ENCODE measurements at regions not wholly inside any gene's neighbourhood (a gene's known extent, or its start where the extent isn't known, plus 50 kb on each side); places are given as distances from the start of the nearest gene placed in this dataset.

DNA sequence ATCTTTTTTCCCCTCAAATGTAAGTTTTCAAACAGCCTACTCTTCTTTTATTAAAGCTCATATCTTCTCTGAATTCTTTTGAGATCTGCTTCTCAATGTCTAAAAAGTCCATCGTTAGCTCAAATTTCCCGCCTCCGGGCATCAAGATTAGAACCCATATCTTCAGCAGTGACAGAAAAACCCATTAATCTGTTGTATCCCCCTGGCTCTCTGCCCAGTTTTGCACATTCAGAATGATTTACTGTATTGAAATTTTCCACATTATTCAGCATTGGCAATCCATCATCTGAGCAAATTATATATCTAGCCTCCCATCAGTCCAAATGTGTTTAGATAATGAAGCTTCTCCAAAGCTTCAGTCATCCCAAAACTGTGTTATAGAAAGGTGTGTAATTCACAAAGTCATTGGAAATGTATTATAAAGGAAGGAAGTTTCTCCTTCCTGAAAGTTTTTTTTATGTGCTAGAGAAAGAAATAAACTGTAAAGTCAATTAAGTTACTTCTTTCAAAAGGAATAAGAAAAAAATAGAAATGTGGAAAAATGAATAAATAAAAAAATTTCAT lies 849.9 kb downstream of the MAT2B start:
- H3K9me1 ChIP-seq (ENCODE audit: control insufficient read depth, extremely low read depth, insufficient read depth, low read length), result no peaks in the 10 kb centered on the region

DNA sequence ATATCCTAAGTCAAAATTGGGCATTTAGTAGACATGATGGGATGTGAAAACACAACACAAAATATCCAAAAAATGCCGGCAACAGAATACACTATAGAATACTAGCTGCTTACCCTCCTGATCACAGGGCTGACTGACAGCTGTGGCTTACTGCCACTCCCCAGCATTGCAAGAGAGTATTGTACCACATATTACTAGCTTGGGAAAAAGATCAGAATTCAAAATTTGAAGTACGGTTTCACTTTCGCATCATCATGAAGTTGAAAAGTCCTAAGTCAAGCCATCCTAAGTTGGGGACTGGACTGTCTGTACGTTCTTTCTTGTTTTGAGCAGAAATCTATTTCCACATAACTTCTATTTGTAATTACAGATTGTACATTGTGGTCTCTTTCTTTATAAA lies 851.4 kb downstream of the MAT2B start:
- Histone ChIP-seq H3K9me1 (ENCODE audit: control insufficient read depth, extremely low read depth, insufficient read depth, low read length) (no peaks in the 10 kb centered on the region), H4K20me1 (ENCODE audit: control insufficient read depth, extremely low read depth, insufficient read depth, low read length) (no peaks in the 10 kb centered on the region), H3K4me3 (ENCODE audit: control insufficient read depth in 2 of 3, extremely low read depth in 1 of 3, insufficient read depth in 2 of 3, low read depth in 1 of 3, low read length in 3 of 3) (no peak overlapping the region), H3K9ac (ENCODE audit: control insufficient read depth, extremely low read depth, insufficient read depth, low read length) (no peak overlapping the region), H3K79me2 (ENCODE audit: control insufficient read depth, insufficient read depth, low read length) (no peaks in the 10 kb centered on the region), H2AFZ (ENCODE audit: control insufficient read depth, low read length) (no peak overlapping the region), H3K27me3 (ENCODE audit: control insufficient read depth, extremely low read depth, insufficient read depth, low read length) (no peaks in the 10 kb centered on the region), H3K36me3 (ENCODE audit: control insufficient read depth in 2 of 2, extremely low read depth in 1 of 2, insufficient read depth in 2 of 2, low read length in 2 of 2) (no peaks in the 10 kb centered on the region), H3K27ac (ENCODE audit: control insufficient read depth, insufficient read depth, low read length) (no peak overlapping the region), H3K9me3 (ENCODE audit: control insufficient read depth, low read depth, low read length) (no peaks in the 10 kb centered on the region), H3K4me2 (ENCODE audit: control insufficient read depth, extremely low read depth, insufficient read depth, low read depth, low read length) (no peak overlapping the region), H3K4me1 (ENCODE audit: control insufficient read depth, extremely low read depth, insufficient read depth, low read length) (no peaks in the 10 kb centered on the region)
- dilution Hi-C loops (cut with MboI; ENCODE audit: extremely low pct_ligation_motif_present, low sequenced_read_pairs), result no loop called here
- FAIRE-seq (no peak), DNase-seq (ENCODE audit: low read depth, low spot score) (no peak)
- TF ChIP-seq, protein P1, sequence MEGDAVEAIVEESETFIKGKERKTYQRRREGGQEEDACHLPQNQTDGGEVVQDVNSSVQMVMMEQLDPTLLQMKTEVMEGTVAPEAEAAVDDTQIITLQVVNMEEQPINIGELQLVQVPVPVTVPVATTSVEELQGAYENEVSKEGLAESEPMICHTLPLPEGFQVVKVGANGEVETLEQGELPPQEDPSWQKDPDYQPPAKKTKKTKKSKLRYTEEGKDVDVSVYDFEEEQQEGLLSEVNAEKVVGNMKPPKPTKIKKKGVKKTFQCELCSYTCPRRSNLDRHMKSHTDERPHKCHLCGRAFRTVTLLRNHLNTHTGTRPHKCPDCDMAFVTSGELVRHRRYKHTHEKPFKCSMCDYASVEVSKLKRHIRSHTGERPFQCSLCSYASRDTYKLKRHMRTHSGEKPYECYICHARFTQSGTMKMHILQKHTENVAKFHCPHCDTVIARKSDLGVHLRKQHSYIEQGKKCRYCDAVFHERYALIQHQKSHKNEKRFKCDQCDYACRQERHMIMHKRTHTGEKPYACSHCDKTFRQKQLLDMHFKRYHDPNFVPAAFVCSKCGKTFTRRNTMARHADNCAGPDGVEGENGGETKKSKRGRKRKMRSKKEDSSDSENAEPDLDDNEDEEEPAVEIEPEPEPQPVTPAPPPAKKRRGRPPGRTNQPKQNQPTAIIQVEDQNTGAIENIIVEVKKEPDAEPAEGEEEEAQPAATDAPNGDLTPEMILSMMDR (optimal IDR thresholded peaks at IDR 0.05 in 1 of 3, IDR thresholded peaks at IDR 0.05 in 1 of 3, conservative IDR thresholded peaks at IDR 0.05 in 1 of 3; ENCODE audit: extremely low read depth in 1 of 3, insufficient read depth in 2 of 3, low read length in 3 of 3), result no peak
- TF ChIP-seq EZH2 (IDR thresholded peaks at IDR 0.05; ENCODE audit: low read length), result no peak

More for the DNA sequence above, 849.9 kb downstream of the MAT2B start:
- H4K20me1 ChIP-seq (ENCODE audit: control insufficient read depth, extremely low read depth, insufficient read depth, low read length), result no peaks in the 10 kb centered on the region
- no peaks in the 10 kb centered on the region for H3K36me3 ChIP-seq (ENCODE audit: control insufficient read depth in 2 of 2, extremely low read depth in 1 of 2, insufficient read depth in 2 of 2, low read length in 2 of 2)
- no peaks in the 10 kb centered on the region for H3K4me1 ChIP-seq (ENCODE audit: control insufficient read depth, extremely low read depth, insufficient read depth, low read length)
- dilution Hi-C loops (cut with MboI; ENCODE audit: extremely low pct_ligation_motif_present, low sequenced_read_pairs), result no loop called here
- H3K79me2 ChIP-seq (ENCODE audit: control insufficient read depth, insufficient read depth, low read length), result no peaks in the 10 kb centered on the region
- DNase-seq (ENCODE audit: low read depth, low spot score), result no peak
- no peak overlapping the region for H3K4me3 ChIP-seq (ENCODE audit: control insufficient read depth in 2 of 3, extremely low read depth in 1 of 3, insufficient read depth in 2 of 3, low read depth in 1 of 3, low read length in 3 of 3)
- H3K4me2 ChIP-seq (ENCODE audit: control insufficient read depth, extremely low read depth, insufficient read depth, low read depth, low read length), result no peak overlapping the region
- no peak for FAIRE-seq
- no peak overlapping the region for H2AFZ ChIP-seq (ENCODE audit: control insufficient read depth, low read length)
- no peaks in the 10 kb centered on the region for H3K9me3 ChIP-seq (ENCODE audit: control insufficient read depth, low read depth, low read length)
- no peak overlapping the region for H3K27ac ChIP-seq (ENCODE audit: control insufficient read depth, insufficient read depth, low read length)
- TF ChIP-seq EZH2 (IDR thresholded peaks at IDR 0.05; ENCODE audit: low read length), result no peak
- TF ChIP-seq, protein P1 (optimal IDR thresholded peaks at IDR 0.05 in 1 of 3, IDR thresholded peaks at IDR 0.05 in 1 of 3, conservative IDR thresholded peaks at IDR 0.05 in 1 of 3; ENCODE audit: extremely low read depth in 1 of 3, insufficient read depth in 2 of 3, low read length in 3 of 3), result no peak
- H3K9ac ChIP-seq (ENCODE audit: control insufficient read depth, extremely low read depth, insufficient read depth, low read length), result no peak overlapping the region
- H3K27me3 ChIP-seq (ENCODE audit: control insufficient read depth, extremely low read depth, insufficient read depth, low read length), result no peaks in the 10 kb centered on the region

All from keratinocyte (primary cell).